ENCODE measurements at regions not wholly inside any gene's neighbourhood (a gene's known extent, or its start where the extent isn't known, plus 50 kb on each side); places are given as distances from the start of the nearest gene placed in this dataset.

DNA sequence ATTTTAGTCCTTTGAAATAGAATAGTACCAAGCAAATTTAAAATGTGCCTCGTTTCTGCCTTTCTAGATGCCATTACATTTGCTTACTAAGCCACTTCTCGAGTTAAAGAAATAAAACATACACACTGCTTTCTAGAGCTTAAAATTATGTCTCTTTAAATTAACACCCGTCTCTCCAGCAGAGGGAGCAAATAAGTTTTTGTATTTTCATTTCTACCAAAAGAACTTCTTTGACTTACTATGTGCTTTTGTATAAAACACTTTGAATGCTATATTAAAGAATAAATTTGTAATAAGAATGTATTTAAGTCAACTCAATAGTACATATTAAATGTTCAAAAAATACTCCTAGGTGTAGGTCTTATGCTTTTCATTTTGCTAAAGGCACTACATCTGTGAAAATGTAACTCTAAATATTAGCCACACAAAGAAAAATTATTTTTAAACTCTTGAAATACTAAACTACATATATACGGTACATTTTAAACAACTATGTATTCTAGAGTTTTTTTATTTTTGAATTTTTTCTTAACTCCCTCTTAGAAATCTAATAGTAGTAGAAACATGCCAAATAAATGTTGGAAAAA is 269.3 kb upstream of the MIR17HG start:
- intact Hi-C loops (cut with DNase I): no loop called here
- no peak overlapping the region for H3K27ac ChIP-seq
- H3K27me3 ChIP-seq (ENCODE audit: low read depth): no peaks in the 10 kb centered on the region
- no peaks in the 10 kb centered on the region for H3K9me3 ChIP-seq
- no peaks in the 10 kb centered on the region for H3K4me1 ChIP-seq
- ATAC-seq (no peak), DNase-seq (no peak)
- H3K36me3 ChIP-seq: no peaks in the 10 kb centered on the region
- H3K4me3 ChIP-seq: no peak overlapping the region
- TF ChIP-seq, protein P1, sequence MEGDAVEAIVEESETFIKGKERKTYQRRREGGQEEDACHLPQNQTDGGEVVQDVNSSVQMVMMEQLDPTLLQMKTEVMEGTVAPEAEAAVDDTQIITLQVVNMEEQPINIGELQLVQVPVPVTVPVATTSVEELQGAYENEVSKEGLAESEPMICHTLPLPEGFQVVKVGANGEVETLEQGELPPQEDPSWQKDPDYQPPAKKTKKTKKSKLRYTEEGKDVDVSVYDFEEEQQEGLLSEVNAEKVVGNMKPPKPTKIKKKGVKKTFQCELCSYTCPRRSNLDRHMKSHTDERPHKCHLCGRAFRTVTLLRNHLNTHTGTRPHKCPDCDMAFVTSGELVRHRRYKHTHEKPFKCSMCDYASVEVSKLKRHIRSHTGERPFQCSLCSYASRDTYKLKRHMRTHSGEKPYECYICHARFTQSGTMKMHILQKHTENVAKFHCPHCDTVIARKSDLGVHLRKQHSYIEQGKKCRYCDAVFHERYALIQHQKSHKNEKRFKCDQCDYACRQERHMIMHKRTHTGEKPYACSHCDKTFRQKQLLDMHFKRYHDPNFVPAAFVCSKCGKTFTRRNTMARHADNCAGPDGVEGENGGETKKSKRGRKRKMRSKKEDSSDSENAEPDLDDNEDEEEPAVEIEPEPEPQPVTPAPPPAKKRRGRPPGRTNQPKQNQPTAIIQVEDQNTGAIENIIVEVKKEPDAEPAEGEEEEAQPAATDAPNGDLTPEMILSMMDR (IDR thresholded peaks at IDR 0.05): no peak

DNA sequence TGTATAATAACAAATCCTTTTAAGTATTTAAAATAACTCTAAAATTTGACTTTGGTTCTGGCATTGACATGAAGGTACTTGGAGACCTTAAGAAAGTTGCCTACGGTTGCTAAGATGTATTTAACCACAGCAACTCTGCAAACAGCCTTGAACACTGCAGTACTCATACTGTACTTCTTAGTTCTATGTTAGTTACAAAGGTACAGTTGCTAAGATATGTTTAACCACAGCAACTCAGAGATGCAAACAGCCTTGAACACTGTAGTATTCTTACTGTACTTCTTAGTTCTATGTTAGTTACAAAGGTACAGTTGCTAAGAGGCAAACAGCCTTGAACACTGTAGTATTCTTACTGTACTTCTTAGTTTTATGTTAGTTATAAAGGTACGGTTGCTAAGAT is 268.3 kb upstream of the MIR17HG start:
- ATAC-seq: no peak
- no peaks in the 10 kb centered on the region for H3K4me1 ChIP-seq
- H3K36me3 ChIP-seq: no peaks in the 10 kb centered on the region
- H3K9me3 ChIP-seq: no peaks in the 10 kb centered on the region
- TF ChIP-seq, protein P1 (IDR thresholded peaks at IDR 0.05): no peak
- no peak overlapping the region for H3K27ac ChIP-seq
- intact Hi-C loops (cut with DNase I): no loop called here
- H3K27me3 ChIP-seq (ENCODE audit: low read depth): no peaks in the 10 kb centered on the region
- no peak for DNase-seq
- H3K4me3 ChIP-seq: no peak overlapping the region

DNA sequence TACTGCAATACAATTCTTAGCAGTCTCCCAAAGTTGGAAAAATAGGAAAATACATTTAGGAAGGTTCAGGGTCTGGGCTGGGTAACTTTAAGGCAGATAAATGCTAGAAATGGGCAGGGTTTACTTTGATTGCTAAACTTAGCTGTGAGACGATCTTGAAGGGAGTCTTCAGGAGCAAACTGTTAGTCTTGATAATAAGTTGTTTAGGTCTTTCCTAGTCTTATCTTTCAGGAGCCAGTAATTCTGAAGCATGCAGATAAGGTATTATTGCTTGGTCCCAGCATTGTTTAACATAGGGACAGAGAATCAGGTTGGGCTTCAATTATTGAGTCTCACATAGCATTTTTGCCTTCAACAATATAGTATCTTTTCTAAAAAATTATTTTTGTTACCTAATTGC is 262.4 kb upstream of the MIR17HG start:
- no peaks in the 10 kb centered on the region for H3K9me3 ChIP-seq
- H3K4me1 ChIP-seq: no peaks in the 10 kb centered on the region
- no peaks in the 10 kb centered on the region for H3K36me3 ChIP-seq
- no peaks in the 10 kb centered on the region for H3K27me3 ChIP-seq (ENCODE audit: low read depth)
- no peak for DNase-seq
- TF ChIP-seq, protein P1 (IDR thresholded peaks at IDR 0.05): no peak
- H3K4me3 ChIP-seq: no peak overlapping the region
- ATAC-seq: no peak
- no peak overlapping the region for H3K27ac ChIP-seq
- intact Hi-C loops (cut with DNase I): no loop called here

DNA sequence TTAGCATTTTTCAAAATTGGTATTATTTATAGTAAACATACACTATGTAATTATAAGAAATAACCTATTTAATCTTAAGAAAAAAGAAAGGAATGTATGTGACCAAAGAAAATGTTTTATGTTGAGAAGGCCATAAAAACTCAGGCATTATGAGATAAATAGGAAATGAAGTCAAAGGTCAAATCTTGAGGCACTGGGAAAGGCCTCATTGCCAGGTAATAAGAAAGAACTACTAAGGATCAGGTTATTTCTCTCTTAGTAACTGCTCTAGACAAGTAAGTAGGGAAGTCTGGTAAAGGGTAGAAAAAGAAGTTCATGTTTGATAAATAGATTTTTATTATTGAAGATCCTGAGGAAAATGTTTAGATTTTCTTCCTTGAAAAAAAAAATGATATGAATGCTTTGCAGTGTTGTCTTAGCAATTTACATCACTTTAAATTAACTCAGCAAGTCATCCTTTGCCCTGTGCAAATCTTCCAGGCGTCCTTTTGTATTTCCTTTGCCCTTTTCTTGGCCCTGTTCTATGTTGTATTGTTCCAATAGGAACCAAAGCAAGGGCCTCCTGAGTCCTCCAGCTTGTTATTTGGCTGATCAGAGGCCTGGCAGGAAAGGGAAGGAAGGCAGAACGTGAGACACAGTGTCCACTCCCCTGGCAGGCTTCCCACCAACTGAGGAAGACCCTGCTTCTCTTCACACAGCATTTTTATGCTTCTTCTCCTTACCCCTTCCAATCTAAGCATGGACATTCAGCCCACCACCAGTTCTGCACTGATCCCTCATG is 260.4 kb upstream of the MIR17HG start:
- DNase-seq (no peak), ATAC-seq (no peak)
- Histone ChIP-seq H3K36me3 (no peaks in the 10 kb centered on the region), H3K9me3 (no peaks in the 10 kb centered on the region), H3K4me1 (no peaks in the 10 kb centered on the region), H3K27ac (no peak overlapping the region), H3K27me3 (ENCODE audit: low read depth) (no peaks in the 10 kb centered on the region), H3K4me3 (no peak overlapping the region)
- TF ChIP-seq, protein P1 (IDR thresholded peaks at IDR 0.05): no peak
- intact Hi-C loops (cut with DNase I): no loop called here

DNA sequence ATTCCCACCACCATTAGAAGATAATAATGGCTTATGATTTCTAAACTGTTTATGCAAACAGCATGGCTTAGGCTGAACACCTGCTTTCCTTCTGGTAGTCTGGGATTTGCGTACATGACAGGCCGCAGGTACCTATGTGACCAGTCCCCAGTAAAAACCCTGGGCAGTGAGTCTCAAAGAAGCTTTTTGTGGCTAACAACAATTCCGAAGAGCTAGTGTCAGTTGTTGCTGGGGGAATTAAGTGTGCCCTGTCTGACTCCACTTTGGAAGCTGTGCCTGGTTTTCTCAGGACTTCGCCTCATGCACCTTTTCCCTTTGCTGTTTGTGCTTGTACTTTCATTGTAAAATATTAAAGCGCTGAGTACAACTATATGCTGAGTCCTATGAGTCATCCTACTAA is 250.2 kb upstream of the MIR17HG start:
- no peak for ATAC-seq
- no peak overlapping the region for H3K4me3 ChIP-seq
- no peaks in the 10 kb centered on the region for H3K36me3 ChIP-seq
- no peaks in the 10 kb centered on the region for H3K9me3 ChIP-seq
- no peak overlapping the region for H3K27ac ChIP-seq
- TF ChIP-seq, protein P1 (IDR thresholded peaks at IDR 0.05): no peak
- no peaks in the 10 kb centered on the region for H3K4me1 ChIP-seq
- no peaks in the 10 kb centered on the region for H3K27me3 ChIP-seq (ENCODE audit: low read depth)
- no peak for DNase-seq
- intact Hi-C loops (cut with DNase I): no loop called here

All from lower lobe of right lung (tissue), 2 donors.